ENCODE measurements at regions not wholly inside any gene's neighbourhood (a gene's known extent, or its start where the extent isn't known, plus 50 kb on each side); places are given as distances from the start of the nearest gene placed in this dataset.
"Not testable (repeated sequence)": the region's sequence is repeated elsewhere in the genome, so short reads cannot be mapped to it uniquely, and the experiment has no call there.

DNA sequence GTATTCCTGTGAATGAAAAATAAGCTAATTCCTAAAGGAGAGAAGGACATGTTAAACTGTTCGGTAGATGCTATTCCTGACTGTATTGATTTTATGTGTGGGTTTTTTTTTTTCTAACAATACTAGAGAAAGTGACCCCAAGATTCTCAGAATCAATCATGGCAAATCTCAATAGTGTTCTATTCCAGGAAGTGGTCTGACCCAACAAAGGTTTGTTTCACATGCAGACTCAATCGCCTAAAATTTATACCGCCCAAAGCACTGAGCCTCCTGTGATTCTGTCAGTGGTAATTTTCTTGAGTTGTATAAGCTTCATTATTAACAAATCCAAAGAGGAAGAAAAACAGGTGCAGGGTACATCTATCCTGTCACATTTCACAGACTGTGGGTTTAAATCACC is 293.7 kb downstream of the SUCLA2 start:
- DNase-seq (ENCODE audit: low read depth in 2 of 2), result no peak

DNA sequence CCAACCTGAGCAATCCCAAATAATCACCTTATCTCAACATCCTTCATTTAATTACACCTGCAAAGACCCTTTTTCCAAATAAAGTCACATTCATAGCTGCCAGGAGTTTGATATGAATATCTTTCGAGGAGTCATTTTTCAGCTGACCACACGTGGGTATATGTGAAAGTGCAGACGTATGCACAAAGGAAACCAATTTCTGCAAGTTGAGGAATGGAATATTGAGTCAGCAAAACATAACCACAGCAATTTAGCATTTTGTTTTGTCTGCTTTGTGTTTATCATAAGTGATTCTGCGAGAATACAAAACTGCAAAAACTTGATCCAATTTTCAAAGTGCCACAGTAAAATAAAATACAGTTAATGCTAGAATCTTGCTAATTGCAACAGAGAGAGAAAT is 295.9 kb downstream of the SUCLA2 start:
- DNase-seq (ENCODE audit: low read depth in 2 of 2), result no peak

DNA sequence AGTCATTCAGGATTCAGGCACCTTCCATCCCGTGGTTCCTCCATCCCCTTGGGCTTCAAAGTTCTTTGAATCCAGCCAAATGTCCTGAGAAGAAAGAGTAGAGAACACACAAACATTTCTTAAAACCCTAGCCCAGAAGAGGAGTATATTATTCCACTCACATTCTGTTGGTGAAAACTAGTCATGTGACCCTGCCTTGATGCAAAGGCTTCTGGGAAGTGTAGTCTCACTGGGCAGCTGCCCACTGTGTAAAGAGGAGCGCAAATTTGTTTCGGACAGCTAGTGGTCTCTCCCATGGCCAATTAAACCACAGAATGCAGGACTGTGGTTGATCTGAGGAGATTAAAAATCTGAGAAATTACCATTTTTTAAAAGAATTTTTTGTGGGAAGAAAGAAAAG is 304.4 kb downstream of the SUCLA2 start:
- DNase-seq (ENCODE audit: low read depth in 2 of 2), result no peak

DNA sequence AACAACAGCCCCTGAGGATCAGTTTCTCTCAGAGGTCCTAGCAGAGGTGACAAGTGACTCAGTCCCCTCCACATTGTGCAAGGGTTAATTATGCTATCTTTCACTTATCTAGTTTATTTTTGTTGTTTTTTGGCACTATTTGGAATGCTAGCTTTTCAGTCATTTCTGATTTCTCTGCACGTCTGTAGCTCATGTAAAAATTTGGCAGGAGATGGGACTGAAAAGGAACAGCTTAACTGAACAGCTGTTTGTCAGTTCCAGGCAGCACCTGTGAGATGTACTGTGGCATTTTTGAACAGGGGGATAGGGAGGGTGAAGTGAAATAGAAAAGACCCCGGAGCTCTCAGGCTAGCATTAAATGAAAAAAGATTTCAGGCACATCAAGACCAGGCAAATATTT is 313.5 kb downstream of the SUCLA2 start:
- DNase-seq (ENCODE audit: low read depth in 2 of 2), result no peak

DNA sequence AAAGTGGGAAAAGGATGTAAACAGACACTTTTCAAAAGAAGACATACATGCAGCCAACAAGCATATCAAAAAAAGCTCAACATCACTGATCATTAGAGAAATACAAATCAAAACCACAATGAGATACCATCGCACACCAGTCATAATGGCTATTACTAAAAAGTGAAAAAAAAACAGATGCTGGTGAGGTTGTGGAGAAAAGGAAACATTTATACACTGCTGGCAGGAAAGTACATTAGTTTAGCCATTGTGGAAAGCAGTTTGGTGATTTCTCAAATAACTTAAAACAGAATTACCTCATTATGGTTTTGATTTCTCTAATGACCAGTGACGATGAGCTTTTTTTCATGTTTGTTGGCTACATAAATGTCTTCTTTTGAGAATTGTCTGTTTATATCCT is 315.9 kb downstream of the SUCLA2 start:
- not testable (repeated sequence) for DNase-seq (ENCODE audit: low read depth in 2 of 2)

DNA sequence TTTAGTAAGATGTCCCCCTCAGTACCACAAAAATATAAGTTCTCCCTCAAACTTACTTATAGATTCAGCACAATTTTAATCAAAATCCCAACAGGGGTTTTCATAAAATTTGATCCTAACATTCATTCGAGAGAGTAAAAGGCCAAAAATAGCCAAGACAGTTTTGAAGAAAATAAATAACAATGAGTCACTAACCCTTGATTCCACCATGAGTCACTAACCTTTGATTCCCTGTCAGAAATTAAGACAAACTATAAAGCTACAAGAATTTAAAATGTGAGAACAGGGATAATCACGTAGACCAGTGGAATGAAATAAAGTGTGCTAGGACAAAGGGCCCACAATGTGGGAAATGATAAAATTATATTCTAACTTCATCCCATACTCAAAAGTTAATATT is 320.3 kb downstream of the SUCLA2 start:
- DNase-seq (ENCODE audit: low read depth in 2 of 2), result no peak

DNA sequence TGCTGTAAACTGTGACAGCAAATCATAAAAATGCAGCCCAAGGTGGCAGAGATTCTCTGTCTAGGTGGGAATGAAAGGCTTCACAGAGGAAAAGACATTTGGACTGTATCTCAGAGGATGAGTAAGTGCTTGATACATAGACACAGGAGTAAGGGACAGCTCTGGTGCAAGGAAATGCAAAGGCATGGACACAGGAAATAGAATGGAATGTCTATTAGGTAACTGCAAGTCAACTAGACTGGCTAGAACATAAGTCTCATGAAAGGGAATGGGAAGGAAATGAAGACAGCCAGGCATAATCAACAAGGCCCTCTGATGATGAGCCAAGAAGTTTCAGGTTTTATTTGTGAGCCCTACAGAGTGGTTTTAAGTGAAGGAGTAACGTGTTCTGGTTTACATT is 321.7 kb downstream of the SUCLA2 start:
- no peak for DNase-seq (ENCODE audit: low read depth in 2 of 2)

DNA sequence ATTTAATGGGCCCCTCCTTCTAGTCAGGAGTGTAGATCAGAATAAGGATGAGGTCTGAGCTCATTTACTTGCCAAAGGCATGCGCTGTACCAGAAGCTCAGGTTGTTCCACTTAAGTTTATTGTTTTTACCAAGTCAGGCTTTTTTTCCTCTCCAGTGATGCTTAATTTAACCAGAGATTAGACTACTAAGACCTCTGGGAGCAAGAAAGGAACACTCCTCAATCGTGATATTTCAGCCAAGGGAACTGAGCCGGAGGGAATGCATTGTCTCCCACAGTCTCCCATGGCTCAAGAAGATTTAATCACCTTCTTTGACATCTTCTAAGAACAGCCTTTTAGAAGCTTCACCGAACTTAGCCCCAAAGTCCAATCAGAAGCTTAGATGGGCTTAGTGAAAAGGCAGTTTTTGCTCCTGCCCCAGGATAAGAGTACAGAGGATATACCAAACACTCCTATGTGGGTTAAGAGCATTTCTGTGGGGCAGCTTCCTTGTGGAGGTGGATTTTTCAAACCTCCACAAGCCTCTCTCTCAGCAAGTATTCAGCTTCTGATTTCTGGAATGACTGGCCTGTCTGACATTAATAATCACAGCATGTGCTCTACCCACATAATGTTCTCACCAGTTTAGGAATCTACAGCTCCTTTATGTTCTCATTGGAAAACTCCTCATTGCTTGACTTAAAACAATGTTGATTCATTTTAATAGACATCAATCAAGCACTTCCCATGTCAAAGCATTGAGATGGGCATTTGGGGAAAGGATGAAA is 322.7 kb downstream of the SUCLA2 start:
- no peak for DNase-seq (ENCODE audit: low read depth in 2 of 2)

DNA sequence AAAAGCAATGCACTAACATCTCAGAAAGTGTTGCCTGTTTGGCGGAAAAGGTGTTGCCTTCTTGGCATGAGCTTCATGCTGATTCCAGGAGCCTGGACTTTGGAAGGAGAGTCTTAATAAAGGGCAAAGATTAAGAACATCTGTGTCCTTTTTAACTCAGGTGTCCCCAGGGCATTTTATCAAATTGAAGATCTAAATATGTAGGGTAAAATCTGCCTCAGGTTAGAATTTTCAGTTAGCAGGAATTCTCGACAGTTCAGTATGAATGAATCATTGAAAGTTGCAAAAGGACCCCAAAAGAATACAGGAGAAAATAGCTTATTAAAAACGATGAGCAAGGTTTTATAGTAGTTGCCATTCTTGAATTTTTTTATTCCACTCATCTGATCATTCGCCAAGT is 325.2 kb downstream of the SUCLA2 start:
- no peak for DNase-seq (ENCODE audit: low read depth in 2 of 2)

DNA sequence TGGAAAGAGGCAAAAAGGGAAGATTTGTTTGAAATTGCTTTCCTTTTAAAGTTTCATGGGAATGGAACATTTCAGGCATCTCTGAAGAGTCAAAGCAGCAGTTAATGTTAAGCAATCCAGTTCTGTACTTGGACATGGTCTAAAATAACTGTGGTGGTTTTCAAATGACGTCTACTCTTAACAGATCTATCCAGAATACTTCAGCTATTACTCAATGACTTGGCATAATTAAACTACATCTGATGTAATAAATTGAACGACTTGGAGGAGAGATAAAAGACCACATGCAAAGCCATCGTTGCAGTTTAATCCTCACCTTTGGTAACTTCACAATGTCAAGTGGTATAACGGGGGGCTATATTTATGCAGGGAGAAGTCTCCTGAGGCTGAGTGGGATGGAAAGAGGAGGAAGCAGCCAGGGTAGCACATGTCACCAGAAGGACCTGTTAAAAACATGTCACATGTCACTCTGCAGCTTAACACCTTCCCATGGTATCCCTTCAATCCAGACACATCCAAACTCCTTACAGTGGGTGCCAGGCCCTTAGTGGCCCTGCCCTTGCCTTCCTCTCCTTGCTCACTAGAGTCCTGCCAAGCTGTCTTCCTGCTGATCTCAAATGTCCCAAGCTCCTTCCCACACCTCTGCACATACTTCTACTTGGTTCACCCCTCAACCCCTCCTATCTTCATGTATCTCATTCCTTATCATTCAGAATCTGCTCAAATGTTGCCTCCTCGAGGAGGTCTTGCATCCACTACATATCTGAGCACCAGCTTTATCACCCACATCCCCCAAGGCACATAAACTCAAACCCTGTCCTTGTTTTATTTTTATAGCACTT is 327.8 kb downstream of the SUCLA2 start:
- DNase-seq (ENCODE audit: low read depth in 2 of 2), result no peak

DNA sequence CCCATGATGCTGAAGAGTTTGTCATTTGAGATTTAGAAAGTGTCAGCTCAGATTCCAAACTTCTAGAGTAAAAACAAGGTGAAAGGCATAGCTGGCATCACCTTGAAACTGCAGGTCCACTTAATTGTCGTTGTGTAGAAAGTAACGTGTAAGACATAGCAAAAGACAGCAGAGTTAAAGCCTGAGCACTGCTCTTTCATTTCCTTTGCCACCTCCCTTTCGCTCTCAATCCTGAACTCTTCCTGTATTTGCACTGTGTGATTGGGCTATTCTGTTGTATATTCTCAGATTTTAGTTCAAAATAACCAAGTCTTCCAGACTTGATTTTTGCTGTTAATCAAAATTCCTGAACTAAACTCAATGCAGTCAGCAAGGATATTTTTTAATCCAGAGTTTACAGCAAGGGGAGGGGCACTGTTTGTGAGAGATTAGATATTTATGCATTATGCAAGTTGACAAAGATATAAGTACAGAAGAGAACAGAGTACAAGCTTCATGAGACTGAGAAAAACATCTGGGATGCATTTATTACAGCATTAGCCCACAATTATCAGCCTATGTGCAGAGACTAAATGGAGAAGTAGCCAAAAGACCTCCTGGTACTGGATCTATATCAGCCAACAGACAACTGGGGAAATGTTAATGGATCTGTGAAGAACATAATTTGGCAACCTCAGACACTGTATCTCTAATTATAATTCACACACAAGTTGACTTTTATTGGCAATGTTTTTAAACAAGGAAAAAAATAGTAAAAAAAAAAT is 328.6 kb downstream of the SUCLA2 start:
- DNase-seq (ENCODE audit: low read depth in 2 of 2), result no peak

DNA sequence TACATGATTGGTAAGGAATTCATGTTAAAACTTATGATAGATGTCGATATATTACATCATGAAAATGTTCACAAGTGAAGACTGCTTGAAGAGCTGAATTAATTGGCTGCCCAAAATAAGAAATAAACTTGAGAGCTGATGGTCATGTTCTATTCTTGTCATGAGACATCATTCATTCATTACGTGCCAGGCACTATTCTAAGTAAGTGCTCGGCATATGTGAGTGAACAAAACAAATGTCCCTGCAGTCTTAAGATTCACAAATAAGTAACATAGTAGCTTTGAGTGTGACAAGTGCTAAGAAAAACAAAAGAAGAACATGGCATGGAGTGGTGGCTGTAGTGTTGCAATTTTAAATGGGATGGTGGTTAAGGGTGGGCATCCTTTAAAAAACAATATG is 329.3 kb downstream of the SUCLA2 start:
- DNase-seq (ENCODE audit: low read depth in 2 of 2), result no peak

DNA sequence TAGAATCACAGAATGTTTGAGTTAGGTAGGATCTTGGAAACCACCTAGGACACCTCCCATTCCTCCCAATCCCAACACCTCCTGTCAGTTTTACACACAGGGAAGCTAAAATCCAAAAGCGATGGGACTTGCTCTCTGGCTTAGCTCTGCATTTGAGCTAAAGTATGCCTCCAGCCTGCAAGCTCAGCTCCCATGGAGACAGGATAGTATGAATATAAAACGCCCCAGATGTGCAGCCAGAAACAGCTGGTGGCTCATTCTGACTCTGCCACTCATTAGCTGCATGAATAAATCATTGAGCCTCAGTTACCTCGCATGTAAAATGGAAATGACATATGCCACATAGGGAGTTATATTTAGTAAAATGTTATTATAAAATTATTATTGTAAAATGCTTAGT is 336.0 kb downstream of the SUCLA2 start:
- no peak for DNase-seq (ENCODE audit: low read depth in 2 of 2)

DNA sequence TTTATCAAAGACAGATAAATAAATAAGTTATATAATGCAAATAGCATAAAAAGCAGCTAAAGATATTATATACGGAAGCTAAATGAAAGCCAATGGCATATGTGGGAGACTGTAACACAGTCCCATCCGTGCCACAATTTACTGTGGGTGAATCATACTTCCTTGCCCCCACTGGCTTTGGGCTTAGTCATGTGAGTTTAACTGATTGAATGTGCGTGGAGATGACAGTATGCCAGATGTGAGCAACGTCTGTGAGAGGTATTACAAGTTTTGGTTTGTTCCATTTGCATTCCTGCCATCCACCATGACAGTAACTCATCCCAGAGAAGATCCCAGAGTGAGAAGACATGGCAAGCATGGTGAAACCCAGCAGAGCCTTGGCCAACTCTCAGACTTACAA is 340.0 kb downstream of the SUCLA2 start:
- no peak for DNase-seq (ENCODE audit: low read depth in 2 of 2)

DNA sequence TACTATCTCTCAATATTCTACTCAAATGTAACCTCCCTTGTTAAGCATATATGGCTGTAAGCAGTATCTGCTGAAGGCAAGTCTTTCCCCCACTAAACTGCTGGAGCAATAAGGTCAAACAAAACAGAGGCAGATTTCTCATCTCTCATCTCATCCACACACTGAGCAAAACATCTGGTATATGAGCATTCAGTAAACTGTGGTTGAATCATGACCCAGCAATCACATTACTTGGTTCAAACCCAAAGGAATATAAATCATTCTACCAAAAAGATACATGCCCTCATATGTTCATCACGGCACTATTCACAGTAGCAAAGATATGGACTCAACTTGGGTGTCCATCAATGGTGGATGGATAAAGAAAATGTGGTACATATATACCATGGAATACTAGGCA is 344.4 kb downstream of the SUCLA2 start:
- DNase-seq (ENCODE audit: low read depth in 2 of 2), result no peak

DNA sequence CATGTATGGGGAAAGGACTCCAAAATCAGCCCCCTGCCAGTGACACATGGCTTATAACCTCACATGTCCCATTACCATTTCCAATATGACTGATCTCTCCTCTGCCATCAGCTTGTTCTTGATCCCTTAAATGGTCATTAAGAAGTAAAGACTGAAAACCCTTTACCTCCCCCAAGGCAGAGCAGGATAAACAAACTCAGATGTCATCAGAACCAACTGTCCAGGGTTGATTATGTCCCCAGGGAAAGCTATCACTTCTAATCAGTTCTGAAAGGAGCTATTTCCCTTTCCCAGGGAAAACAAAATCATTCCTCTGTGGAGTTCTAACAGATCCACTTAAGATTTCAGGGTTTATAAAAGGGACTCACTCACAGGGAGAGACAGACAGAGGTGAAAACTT is 350.9 kb downstream of the SUCLA2 start:
- no peak for DNase-seq (ENCODE audit: low read depth in 2 of 2)

DNA sequence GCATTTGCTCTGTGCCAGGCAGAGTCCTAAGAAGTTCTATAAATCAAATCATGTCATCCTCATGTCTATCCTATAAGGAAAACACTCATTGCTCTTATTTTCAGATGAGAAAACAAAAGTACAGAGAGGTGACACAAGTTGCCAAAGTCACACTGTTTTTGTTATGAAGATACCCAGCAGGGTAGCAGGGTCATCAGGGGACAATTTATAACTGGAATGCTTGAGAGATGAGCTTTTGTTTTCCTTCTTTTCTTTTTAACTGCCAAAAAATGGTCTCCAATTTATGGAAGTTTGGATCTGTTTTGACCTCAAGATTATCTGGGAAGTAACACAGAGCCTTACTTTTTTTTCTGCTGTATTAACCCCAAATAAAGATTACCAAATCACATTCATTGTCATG is 354.1 kb downstream of the SUCLA2 start:
- DNase-seq (ENCODE audit: low read depth in 2 of 2), result no peak

DNA sequence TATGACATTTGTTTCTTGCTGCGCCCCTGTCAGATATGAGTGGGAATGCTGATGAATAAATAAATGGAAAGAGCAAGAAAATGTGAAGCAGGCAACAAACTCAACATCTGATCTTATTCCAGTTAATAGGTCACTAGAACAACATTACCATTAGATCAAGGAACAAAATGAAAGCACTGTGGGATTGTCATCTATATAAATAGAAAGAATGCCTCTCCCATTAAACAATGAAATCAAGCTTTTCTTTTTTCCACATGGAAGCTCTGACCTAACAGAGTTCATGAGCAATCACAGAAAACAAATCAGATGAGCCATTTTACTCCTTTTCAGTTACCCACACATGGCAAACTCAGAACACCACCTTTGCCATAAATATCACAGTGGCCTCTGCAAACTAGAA is 354.8 kb downstream of the SUCLA2 start:
- DNase-seq (ENCODE audit: low read depth in 2 of 2), result no peak

DNA sequence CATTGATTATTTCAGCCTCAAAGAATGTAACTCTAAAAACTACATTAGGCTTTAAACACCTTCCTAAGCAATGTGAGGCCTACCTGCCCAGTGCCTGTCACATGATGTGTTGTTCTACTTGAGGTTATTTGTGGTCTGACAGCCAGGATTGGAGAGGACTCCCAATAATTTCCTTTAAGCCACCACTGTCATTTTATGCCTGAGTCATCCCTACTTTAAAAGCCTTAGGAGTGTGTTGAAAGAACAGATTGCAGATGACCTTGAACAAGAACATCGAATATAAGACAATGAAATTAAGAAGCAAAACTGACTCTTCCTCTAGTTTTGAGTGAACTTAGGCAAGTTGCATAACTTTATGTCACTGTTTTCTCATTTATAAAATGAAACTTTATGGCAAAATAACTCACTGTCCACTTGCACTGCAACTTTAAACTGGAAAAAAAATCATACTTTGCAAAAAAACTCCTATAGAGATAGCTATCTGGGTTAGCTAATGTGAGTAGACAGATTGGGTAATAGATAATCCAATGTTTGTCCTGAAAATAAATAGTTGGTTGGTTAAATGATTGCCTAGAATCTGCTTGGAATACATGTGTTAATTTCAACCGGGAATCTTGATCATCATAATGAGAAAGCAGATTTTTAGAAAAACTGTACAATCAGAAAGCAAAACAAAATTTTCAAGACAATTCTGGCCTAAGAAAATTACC is 361.2 kb downstream of the SUCLA2 start:
- DNase-seq (ENCODE audit: low read depth in 2 of 2), result no peak

DNA sequence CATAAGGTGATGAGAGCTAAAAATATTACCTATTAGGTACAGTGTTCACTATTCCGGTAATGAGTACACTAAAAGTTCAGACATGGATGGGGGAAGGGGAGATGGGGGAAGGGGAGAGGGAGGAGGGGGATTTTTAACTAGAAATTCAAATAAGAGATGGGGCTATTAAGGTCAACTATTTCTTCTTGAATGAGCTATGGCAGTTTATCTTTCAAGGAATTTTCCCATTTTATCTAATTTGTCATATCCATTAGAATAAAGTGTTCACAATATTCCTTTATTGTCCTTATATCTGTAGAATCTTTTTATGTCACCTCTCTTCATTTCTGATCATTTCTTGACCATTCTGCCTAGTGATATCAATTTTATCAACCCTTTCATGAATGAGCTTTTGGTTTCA is 362.4 kb downstream of the SUCLA2 start:
- DNase-seq (ENCODE audit: low read depth in 2 of 2), result no peak

DNA sequence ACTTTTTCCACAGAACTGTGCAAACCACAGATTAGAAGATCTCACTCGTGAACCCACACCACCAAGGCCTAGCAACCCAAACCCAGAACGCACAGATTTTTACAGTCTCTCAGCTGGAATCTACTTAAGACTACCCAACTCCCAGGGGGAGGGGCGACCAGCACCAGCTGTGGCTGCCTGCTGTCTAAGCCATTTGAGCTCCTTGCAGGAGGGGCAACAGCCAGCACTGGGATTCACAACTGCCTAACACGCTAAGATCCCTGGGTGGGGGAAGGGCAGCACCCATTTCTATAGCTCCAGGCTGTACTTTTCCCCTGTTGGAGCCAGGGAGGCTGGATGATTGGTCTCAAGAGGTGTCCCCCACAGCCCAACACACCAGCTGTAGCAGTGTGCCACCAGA is 368.8 kb downstream of the SUCLA2 start:
- no peak for DNase-seq (ENCODE audit: low read depth in 2 of 2)

DNA sequence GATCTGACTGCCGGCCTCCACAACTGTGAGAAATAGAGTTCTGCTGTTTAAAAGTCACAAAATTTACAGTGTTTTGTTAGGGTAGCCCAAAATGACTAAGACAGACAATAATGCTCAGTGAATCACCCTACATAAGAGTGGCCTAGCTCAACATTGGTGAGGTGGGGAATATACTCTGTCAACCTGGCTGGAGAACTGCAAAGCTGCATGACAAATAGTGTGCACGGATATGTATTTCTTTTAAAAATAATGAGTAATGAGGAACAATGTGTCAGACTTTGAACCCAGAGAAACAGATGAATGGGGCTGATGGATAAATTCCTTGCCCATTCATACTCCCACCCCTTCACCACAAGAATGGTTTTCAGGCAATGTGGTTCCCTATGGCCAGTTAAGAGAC is 372.4 kb downstream of the SUCLA2 start:
- DNase-seq (ENCODE audit: low read depth in 2 of 2), result no peak
